Stimulated activated CD4-positive, alpha-beta T cell treated with anti-CD3 and anti-CD28 coated beads, Interleukin-1b, Interleukin-23, amount 100 ng/mL, for 48 hours (primary cell): ENCODE measurements at regions not wholly inside any gene's neighbourhood (a gene's known extent, or its start where the extent isn't known, plus 50 kb on each side); places are given as distances from the start of the nearest gene placed in this dataset.

ENCODE experiments used
- DNase-seq: peaks from one replicate; pipeline ENCODE4 v3.0.0-alpha.2; 2020

- DNase-seq, result no peak
Measured at GRCh38 chr2:120884472-120885290, 149.0 kb downstream of the GLI2 start.

DNA sequence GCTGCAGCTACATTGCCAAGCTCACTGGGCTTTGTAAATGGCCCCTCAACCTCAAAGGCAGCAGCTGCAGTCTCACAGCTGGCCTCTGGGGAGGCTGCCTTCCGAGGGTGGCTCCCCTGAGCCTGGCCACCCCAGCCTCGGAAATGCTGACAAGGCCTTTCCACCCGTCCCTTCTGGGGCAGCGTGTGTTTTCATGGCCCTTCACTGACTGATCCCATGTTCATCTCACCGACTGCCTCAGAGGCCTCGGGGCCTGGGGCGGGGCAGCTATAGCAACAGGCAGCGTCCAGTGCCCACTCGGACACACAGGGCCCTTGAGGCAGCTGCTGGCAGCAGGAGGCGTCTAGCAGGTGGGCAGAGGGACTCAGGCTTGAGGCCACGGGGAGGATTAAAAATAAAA, 149.7 kb downstream of the GLI2 start:
- no peak for DNase-seq

GRCh38 chr2:120885749-120886148, 150.1 kb downstream of the GLI2 start:
- no peak for DNase-seq

DNA sequence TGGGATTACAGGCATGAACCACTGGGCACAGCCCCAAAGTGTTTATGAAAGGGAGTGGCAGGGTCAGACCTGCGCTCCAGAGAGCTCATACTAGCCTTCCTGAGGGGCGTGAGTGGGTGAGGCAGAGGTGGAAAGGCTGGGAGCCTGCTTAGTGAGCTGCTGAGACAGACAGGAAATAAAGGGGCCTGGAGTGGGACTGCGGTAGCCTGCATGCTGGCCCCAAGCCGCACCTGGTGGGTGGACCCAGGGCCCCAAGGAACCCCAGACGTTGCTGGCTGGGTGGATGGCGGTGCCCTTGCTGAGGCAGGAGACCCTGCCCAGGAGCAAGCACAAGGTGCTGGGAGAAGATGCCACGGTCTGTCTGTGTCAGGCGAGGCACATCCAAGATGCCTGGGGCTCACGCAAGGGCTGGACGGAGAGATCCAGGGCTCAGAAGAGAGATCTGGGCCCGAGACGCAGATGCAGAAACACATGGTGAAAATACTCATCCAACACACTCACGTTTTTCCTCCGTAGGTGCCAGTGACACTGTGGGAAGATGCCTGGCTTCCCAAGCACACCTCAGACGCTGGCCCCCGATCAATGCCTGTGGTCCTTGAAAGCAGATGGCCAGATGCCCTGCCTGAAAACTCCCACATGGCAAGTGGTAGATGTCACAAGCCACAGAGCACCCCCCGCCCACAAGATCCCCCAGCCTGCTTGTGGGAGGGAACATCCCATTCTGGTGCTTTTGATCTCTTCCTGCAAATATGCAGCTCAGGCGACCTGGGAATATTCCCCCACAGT, 151.1 kb downstream of the GLI2 start:
- DNase-seq, result no peak

GRCh38 chr2:120887320-120887697, 151.6 kb downstream of the GLI2 start:
- DNase-seq, result no peak

DNA sequence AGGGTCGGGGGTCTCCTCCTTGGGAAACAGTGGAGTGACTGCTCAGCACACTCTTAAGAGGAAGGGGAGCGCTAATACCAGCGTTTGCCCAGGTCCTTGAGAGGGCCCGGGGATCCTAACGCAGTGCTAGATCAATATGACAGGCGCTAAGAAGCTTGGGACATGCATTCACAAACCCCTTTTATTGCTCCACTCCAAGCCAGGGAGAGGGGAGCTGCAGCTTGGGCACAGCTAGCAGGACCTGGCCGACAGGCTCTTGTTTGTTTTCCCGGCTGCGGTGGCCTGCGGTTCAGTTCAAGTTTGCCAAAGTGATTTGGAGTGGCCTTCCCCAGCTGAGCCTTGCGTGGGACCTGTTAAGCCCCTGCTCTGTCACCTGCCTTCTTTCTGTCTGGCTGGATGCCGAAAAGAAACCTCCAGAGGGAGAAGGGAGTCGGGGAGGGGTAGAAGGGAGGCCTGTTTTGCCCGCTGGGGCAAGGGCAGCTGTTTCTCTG, 152.1 kb downstream of the GLI2 start:
- DNase-seq, result no peak

- no peak for DNase-seq
Measured at GRCh38 chr2:120888851-120889250, 153.2 kb downstream of the GLI2 start.

DNA sequence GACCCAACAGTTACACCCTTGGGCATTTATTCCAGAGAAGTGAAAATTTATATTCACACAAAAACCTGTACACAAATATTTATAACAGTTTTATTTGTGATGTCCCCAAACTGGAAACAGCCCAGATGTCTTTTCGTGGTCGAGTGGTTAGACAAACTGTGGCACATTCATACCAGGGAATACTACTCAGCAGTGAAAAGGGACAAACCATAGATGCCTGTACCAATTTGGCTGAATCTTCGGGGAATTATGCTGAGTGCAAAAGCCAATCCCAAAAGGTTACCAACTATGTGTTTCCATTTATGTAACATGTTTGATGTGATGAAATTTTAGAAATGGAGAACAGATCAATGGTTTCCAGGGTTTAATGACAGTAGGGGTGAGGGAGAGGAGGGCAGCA, 154.3 kb downstream of the GLI2 start:
- DNase-seq, result no peak

GRCh38 chr2:120890566-120891360, 155.1 kb downstream of the GLI2 start:
- no peak for DNase-seq

DNA sequence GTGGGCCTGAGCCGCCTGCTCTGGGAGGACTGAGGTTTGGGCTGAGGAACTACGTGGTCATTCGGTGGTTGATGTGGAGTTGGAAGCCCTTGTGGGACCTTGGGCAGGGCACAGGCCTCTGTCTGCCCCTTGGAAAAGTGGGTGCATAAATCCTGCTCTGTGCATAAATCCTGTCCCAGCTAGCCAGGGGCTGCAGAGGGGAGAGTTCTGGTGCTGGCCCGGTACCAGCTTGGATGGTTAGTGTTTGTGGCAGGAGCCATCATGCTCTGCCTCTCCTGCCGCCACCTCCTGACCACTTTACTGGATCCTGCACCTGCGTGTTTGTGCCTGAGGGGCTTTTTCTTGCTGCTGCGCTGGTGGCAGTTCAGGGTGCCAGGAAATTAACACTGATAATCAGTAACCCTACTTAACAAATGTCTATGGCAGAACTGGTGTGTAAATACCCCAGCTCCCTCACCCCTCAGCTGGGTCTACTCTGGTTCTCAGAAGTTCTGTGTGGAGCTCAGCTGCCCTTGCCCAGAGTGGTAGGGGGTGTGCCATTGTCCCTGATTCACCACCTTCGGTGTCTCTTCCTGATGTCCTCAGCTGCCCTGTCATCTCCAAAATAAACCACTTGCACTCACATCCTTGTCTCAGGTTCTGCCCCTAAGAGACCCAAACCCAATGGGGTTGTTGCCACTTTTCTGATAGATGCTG, 156.8 kb downstream of the GLI2 start:
- DNase-seq, result no peak

DNA sequence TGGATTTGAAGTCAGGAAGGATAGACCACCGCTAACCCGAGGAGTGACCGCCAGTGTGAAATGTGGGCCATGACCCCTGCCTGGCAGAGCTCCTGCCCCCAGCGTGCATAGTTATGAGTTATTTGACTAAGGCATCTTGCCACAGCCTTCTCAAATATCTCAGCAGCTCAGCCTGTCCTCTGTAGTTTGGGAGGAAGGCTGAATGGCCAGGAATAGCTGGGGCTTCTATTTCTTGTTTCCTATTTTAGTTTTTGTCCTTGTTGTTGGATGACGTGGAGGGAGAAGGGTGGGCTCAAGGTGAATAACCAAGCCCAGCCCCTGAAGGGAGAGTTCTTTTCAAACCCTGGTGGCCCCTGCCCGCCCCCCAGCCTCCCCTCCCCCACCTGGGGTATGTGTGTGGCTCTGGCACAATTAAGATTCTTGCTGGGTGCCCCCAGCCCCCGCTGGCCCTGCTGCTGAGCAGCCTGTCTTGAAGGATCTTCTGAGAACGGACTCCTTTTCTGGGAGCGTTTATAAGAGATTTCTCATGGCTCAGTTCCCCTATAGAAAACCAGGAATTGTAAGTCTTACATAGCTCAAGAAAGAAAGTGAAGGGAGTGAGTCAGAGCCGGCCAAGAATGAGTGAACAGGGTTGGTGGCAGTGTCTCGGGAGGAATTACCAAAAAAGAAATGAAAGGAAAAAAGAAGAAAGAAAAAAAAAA, 157.4 kb downstream of the GLI2 start:
- no peak for DNase-seq

DNA sequence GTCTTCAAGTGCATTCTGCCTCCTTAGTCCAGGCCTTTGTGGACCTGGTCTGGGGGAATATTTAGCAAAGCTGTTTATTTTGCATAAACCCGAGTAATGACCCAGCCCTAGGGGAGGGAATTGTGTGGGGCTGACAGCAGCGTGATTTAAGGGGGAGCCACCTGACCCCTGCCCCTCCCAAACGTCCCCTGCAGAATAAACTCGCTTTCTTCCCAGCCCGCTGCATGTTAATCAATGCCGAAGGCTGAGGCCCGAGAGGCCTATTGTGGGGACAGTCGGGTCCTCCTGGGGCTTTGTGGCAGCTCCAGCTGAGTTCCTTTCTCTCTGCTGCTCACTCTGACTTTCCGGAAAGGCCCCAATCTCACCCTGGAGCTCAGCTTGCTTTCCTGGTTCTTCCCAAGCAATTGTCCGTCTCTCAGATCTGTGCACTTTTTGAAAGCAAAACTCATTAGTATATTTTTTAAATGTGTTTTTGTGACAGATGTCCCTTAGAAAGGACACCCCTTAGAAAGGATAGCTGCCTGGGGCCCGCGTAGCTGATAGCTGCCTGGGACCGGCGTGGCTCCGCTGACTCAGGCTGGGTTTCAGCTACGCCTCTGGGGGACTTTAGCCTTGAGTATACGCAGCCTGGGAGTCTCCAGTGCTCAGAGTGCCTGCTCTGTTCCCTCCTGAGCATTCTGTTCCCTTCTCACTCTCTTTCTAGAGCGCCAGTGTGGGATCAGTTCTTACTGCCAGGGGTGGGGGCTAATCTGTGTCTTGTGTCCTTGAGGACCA, 158.3 kb downstream of the GLI2 start:
- no peak for DNase-seq

- no peak for DNase-seq
Measured at GRCh38 chr2:120894966-120895365, 159.3 kb downstream of the GLI2 start.

- DNase-seq, result no peak
Measured at GRCh38 chr2:120896126-120896525, 160.5 kb downstream of the GLI2 start.

DNA sequence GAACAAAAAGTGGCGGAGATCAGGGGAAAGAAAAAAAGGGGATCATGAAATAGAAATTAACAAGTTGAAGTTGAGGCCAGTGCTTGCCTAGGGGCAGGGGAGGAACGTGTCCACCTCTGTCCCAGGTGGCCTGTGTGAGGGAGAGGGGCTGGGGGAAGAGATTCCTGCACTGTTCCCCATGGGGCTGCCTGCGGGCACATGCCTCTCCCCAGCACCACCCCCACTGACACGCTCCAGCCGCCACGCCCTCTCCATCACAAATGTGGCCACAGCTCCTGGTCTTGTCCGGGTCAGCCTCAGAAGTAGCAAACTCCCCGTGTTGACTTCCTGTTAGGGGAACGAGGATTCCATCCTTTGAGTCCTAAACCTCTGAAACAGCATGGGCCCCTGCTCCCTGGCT, 161.2 kb downstream of the GLI2 start:
- DNase-seq, result no peak

DNA sequence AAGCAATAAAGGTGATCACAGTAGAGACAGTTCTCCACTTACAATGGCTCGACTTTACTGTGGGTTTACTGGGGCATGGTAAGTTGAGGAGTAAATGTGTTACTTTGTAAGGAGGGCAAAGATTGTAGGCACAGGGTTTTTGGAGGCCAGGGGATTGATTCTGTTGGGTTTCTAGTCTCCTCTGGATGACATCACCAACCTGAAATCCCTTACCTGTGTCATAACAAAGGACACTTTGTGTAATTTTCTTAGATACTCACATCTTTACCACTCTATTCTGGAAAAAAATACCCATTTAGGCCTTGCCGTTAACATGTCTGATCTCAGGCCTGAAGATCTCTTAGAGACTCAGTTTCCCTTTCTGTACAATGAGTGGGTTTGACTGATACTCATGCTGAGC, 161.7 kb downstream of the GLI2 start:
- no peak for DNase-seq

GRCh38 chr2:120898496-120898895, 162.8 kb downstream of the GLI2 start:
- no peak for DNase-seq

DNA sequence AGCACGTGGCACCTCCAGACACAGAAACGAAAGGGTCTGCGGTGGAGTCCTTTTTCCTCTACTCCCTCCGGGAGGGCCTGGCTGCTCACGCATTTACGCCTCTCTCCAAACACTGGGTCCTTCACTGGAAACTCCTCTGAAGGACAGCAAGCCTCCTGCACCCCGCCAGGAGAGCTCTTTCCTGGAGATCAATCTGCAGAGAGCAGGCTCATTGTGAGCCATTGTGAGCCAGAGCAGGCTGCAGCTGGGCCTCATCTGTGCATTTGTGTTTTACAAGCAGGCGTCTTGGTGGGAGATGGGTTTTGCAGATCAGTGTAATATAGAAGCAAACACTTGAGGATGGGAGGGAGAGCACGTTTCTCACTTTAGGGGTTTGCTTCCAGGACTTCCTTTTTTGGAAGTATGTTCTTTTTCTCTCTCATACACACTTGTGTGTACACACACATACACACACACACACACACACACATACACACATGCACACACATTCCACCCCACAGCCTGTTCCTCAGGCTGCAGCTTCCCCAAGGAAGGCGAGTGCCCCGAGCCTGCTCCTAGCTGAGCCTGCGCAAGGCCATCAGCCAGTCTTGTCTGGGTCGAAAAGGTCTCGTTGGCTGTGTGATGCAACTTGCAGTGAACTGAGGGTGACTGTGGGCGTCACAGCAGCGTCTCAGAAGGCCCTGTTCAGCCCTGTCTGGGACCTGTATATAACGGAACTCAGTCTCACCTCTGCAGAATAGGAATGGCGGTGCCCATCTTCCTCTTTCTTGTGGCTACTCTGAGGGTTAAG, 163.5 kb downstream of the GLI2 start:
- DNase-seq, result no peak

DNA sequence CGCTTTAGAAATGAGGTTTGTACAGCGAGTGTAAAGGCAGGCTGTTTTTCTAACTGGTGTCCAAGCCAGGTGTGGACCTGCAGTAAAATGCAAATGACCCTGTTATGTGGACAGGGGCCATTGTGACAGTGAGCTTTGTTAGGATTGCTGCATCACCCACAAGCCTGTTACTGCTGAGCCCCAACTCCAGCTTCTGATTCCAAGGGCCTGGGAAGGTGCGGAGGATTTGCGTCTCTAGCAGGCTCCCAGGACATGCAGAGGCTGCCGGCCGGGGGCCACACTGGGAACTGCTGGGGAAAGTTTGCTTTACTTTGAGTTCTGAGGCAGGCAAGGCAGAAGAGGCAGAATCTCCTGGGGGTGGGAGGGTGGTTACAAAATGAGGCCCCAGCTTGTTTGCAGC, 164.1 kb downstream of the GLI2 start:
- no peak for DNase-seq

- no peak for DNase-seq
Measured at GRCh38 chr2:120901201-120901600, 165.5 kb downstream of the GLI2 start.
